ENCODE measurements at regions not wholly inside any gene's neighbourhood (a gene's known extent, or its start where the extent isn't known, plus 50 kb on each side); places are given as distances from the start of the nearest gene placed in this dataset.
"Not testable (repeated sequence)": the region's sequence is repeated elsewhere in the genome, so short reads cannot be mapped to it uniquely, and the experiment has no call there.

GRCh38 chr2:87629491-87630458 lies 118.1 kb upstream of the PLGLB2 start:
- H3K4me3 ChIP-seq (replicated peaks in 1 of 3; ENCODE audit: insufficient read depth in 1 of 3, low read depth in 1 of 3, low read length in 3 of 3); POLR2A ChIA-PET; H3K79me2 ChIP-seq (ENCODE audit: control insufficient read depth, insufficient read depth, low read length); H3K9me1 ChIP-seq (replicated peaks; ENCODE audit: control insufficient read depth, extremely low read depth, insufficient read depth, low read length); H3K4me2 ChIP-seq (ENCODE audit: insufficient read depth, low read length); H4K20me1 ChIP-seq (replicated peaks; ENCODE audit: control insufficient read depth, extremely low read depth, insufficient read depth, low read length); CTCF ChIA-PET; BruUV-seq (replicated peaks); H3K27ac ChIP-seq (ENCODE audit: insufficient read depth, low read depth, low read length); H3K4me1 ChIP-seq (ENCODE audit: control insufficient read depth, extremely low read depth, insufficient read depth, low read length); intact Hi-C loops (cut with micrococcal nuclease); H3K36me3 ChIP-seq (ENCODE audit: control insufficient read depth in 2 of 2, extremely low read depth in 1 of 2, insufficient read depth in 2 of 2, low read length in 2 of 2); H3K27me3 ChIP-seq (ENCODE audit: control insufficient read depth in 2 of 2, insufficient read depth in 2 of 2, low read length in 2 of 2); dilution Hi-C loops (cut with MboI; ENCODE audit: extremely low pct_ligation_motif_present, low sequenced_read_pairs); H3K9me3 ChIP-seq (replicated peaks; ENCODE audit: control insufficient read depth, insufficient read depth, low read length); H3K9ac ChIP-seq (replicated peaks; ENCODE audit: extremely low read depth, insufficient read depth, low read length); H2AFZ ChIP-seq (ENCODE audit: low read depth, low read length): not testable (repeated sequence)
- peak; percentile 77 for FAIRE-seq
- DNase-seq (ENCODE audit: low read depth, low spot score) = peak; percentile 52
- TF ChIP-seq FOS (IDR thresholded peaks at IDR 0.05; ENCODE audit: borderline replicate concordance, insufficient read depth, low read length) (peak; percentile 11), GATA2 (IDR thresholded peaks at IDR 0.05; ENCODE audit: insufficient read depth, insufficient read length, low read depth, low read length) (peak; percentile 29)

DNA sequence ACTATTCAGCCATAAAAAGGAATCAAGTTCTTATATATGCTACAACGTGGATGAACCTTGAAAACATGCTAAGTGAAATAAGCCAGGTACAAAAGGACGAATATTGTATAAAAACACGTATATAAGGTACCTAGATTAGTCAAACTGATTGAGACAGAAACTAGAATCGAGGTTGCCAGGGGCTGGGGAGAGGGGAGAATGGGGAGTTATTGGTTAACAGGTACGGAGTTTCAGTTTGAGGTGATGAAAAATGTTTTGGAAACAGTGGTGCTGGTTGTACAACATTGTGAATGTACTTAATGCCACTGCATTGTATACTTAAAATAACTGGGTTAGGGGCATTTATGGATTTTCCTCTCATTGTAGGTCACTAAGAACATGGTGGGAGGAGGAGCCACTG lies 117.0 kb upstream of the PLGLB2 start:
- H3K4me3 ChIP-seq (replicated peaks in 1 of 3; ENCODE audit: insufficient read depth in 1 of 3, low read depth in 1 of 3, low read length in 3 of 3); H3K27me3 ChIP-seq (ENCODE audit: control insufficient read depth in 2 of 2, insufficient read depth in 2 of 2, low read length in 2 of 2); CTCF ChIA-PET; DNase-seq (ENCODE audit: low read depth, low spot score); H3K9me3 ChIP-seq (replicated peaks; ENCODE audit: control insufficient read depth, insufficient read depth, low read length); H3K9me1 ChIP-seq (replicated peaks; ENCODE audit: control insufficient read depth, extremely low read depth, insufficient read depth, low read length); H3K4me2 ChIP-seq (ENCODE audit: insufficient read depth, low read length); H3K27ac ChIP-seq (ENCODE audit: insufficient read depth, low read depth, low read length); dilution Hi-C loops (cut with MboI; ENCODE audit: extremely low pct_ligation_motif_present, low sequenced_read_pairs); H3K9ac ChIP-seq (replicated peaks; ENCODE audit: extremely low read depth, insufficient read depth, low read length); H3K79me2 ChIP-seq (ENCODE audit: control insufficient read depth, insufficient read depth, low read length); H2AFZ ChIP-seq (ENCODE audit: low read depth, low read length); POLR2A ChIA-PET; H3K4me1 ChIP-seq (ENCODE audit: control insufficient read depth, extremely low read depth, insufficient read depth, low read length); H3K36me3 ChIP-seq (ENCODE audit: control insufficient read depth in 2 of 2, extremely low read depth in 1 of 2, insufficient read depth in 2 of 2, low read length in 2 of 2); BruUV-seq (replicated peaks); H4K20me1 ChIP-seq (replicated peaks; ENCODE audit: control insufficient read depth, extremely low read depth, insufficient read depth, low read length); intact Hi-C loops (cut with micrococcal nuclease): not testable (repeated sequence)
- FAIRE-seq = peak; percentile 59

- H3K4me3 ChIP-seq (replicated peaks in 1 of 3; ENCODE audit: insufficient read depth in 1 of 3, low read depth in 1 of 3, low read length in 3 of 3); H3K36me3 ChIP-seq (ENCODE audit: control insufficient read depth in 2 of 2, extremely low read depth in 1 of 2, insufficient read depth in 2 of 2, low read length in 2 of 2); H3K79me2 ChIP-seq (ENCODE audit: control insufficient read depth, insufficient read depth, low read length); dilution Hi-C loops (cut with MboI; ENCODE audit: extremely low pct_ligation_motif_present, low sequenced_read_pairs); CTCF ChIA-PET; H3K27me3 ChIP-seq (ENCODE audit: control insufficient read depth in 2 of 2, insufficient read depth in 2 of 2, low read length in 2 of 2); POLR2A ChIA-PET; FAIRE-seq; H4K20me1 ChIP-seq (replicated peaks; ENCODE audit: control insufficient read depth, extremely low read depth, insufficient read depth, low read length); H3K4me1 ChIP-seq (ENCODE audit: control insufficient read depth, extremely low read depth, insufficient read depth, low read length); H3K9me3 ChIP-seq (replicated peaks; ENCODE audit: control insufficient read depth, insufficient read depth, low read length); H3K9me1 ChIP-seq (replicated peaks; ENCODE audit: control insufficient read depth, extremely low read depth, insufficient read depth, low read length); H3K4me2 ChIP-seq (ENCODE audit: insufficient read depth, low read length); H3K9ac ChIP-seq (replicated peaks; ENCODE audit: extremely low read depth, insufficient read depth, low read length); BruUV-seq (replicated peaks); H3K27ac ChIP-seq (ENCODE audit: insufficient read depth, low read depth, low read length); H2AFZ ChIP-seq (ENCODE audit: low read depth, low read length); DNase-seq (ENCODE audit: low read depth, low spot score); intact Hi-C loops (cut with micrococcal nuclease): not testable (repeated sequence)
These were observed 116.5 kb upstream of the PLGLB2 start for GRCh38 chr2:87631402-87631801.
